ENCODE measurements at regions not wholly inside any gene's neighbourhood (a gene's known extent, or its start where the extent isn't known, plus 50 kb on each side); places are given as distances from the start of the nearest gene placed in this dataset.

- no peak for DNase-seq
Observed at GRCh38 chr5:3312299-3312698, 283.3 kb upstream of the IRX1 start.

GRCh38 chr5:3311433-3311832, 284.2 kb upstream of the IRX1 start:
- DNase-seq, result no peak

- DNase-seq, result no peak
Observed at GRCh38 chr5:3310541-3311261, 284.9 kb upstream of the IRX1 start.

- no peak for DNase-seq
Observed at GRCh38 chr5:3309538-3309937, 286.1 kb upstream of the IRX1 start.

GRCh38 chr5:3307982-3308621, 287.5 kb upstream of the IRX1 start:
- DNase-seq, result no peak

- DNase-seq, result no peak
Observed at GRCh38 chr5:3305432-3305831, 290.2 kb upstream of the IRX1 start.

GRCh38 chr5:3304346-3304745, 291.3 kb upstream of the IRX1 start:
- no peak for DNase-seq

GRCh38 chr5:3303777-3304176, 291.9 kb upstream of the IRX1 start:
- DNase-seq, result no peak

- DNase-seq, result no peak
Observed at GRCh38 chr5:3302228-3302627, 293.4 kb upstream of the IRX1 start.

GRCh38 chr5:3301306-3301705, 294.3 kb upstream of the IRX1 start:
- DNase-seq, result no peak

- no peak for DNase-seq
Observed at GRCh38 chr5:3300726-3301125, 294.9 kb upstream of the IRX1 start.

- DNase-seq, result no peak
Observed at GRCh38 chr5:3299441-3299840, 296.2 kb upstream of the IRX1 start.

- no peak for DNase-seq
Observed at GRCh38 chr5:3297853-3298252, 297.8 kb upstream of the IRX1 start.

GRCh38 chr5:3288325-3288724, 307.3 kb upstream of the IRX1 start:
- no peak for DNase-seq

- no peak for DNase-seq
Observed at GRCh38 chr5:3287516-3287915, 308.1 kb upstream of the IRX1 start.

- no peak for DNase-seq
Observed at GRCh38 chr5:3285621-3286020, 310.0 kb upstream of the IRX1 start.

- no peak for DNase-seq
Observed at GRCh38 chr5:3284506-3284905, 311.1 kb upstream of the IRX1 start.

- no peak for DNase-seq
Observed at GRCh38 chr5:3282841-3283240, 312.8 kb upstream of the IRX1 start.

GRCh38 chr5:3281366-3281765, 314.3 kb upstream of the IRX1 start:
- no peak for DNase-seq

- no peak for DNase-seq
Observed at GRCh38 chr5:3278643-3279042, 317.0 kb upstream of the IRX1 start.

- DNase-seq, result no peak
Observed at GRCh38 chr5:3277590-3278196, 317.9 kb upstream of the IRX1 start.

GRCh38 chr5:3276896-3277295, 318.7 kb upstream of the IRX1 start:
- DNase-seq, result no peak

- no peak for DNase-seq
Observed at GRCh38 chr5:3269395-3270169, 326.1 kb upstream of the IRX1 start.
